ENCODE measurements at regions not wholly inside any gene's neighbourhood (a gene's known extent, or its start where the extent isn't known, plus 50 kb on each side); places are given as distances from the start of the nearest gene placed in this dataset.

GRCh38 chr4:16278178-16278577, 51.9 kb upstream of the TAPT1 start:
- TF ChIP-seq ZC3H10 (CRISPR knock-in tag; IDR thresholded peaks at IDR 0.05) (no peak), PATZ1 (CRISPR knock-in tag; IDR thresholded peaks at IDR 0.05; ENCODE audit: borderline replicate concordance) (no peak), ZFP30 (CRISPR knock-in tag; IDR thresholded peaks at IDR 0.05) (no peak), CSDC2 (CRISPR knock-in tag; IDR thresholded peaks at IDR 0.05) (no peak), CREB5 (CRISPR knock-in tag; IDR thresholded peaks at IDR 0.05; ENCODE audit: low read depth) (no peak), RARB (CRISPR knock-in tag; IDR thresholded peaks at IDR 0.05) (no peak)

All from SK-N-SH treated with all-trans-retinoic acid at 6 μM for 48 hours (cell line).